ENCODE measurements at regions not wholly inside any gene's neighbourhood (a gene's known extent, or its start where the extent isn't known, plus 50 kb on each side); places are given as distances from the start of the nearest gene placed in this dataset.
A peak's percentile ranks its signal among the peaks of the same experiment; 100 is the strongest.

- DNase-seq (ENCODE audit: low read depth in 2 of 2), result no peak
These were observed 179.8 kb downstream of the KCNRG start for GRCh38 chr13:50195045-50195444.

- DNase-seq (ENCODE audit: low read depth in 2 of 2), result no peak
These were observed 180.9 kb downstream of the KCNRG start for GRCh38 chr13:50196118-50196517.

GRCh38 chr13:50197705-50198104 is 182.5 kb downstream of the KCNRG start:
- no peak for DNase-seq (ENCODE audit: low read depth in 2 of 2)

- DNase-seq (ENCODE audit: low read depth in 2 of 2), result peak; percentile 40 to 47
These were observed 183.3 kb downstream of the KCNRG start for GRCh38 chr13:50198508-50198907.

GRCh38 chr13:50200569-50200968 is 185.3 kb downstream of the KCNRG start:
- no peak for DNase-seq (ENCODE audit: low read depth in 2 of 2)

GRCh38 chr13:50200988-50201387 is 185.7 kb downstream of the KCNRG start:
- DNase-seq (ENCODE audit: low read depth in 2 of 2), result no peak

GRCh38 chr13:50202485-50202884 is 187.2 kb downstream of the KCNRG start:
- DNase-seq (ENCODE audit: low read depth in 2 of 2), result no peak

- no peak for DNase-seq (ENCODE audit: low read depth in 2 of 2)
These were observed 188.2 kb downstream of the KCNRG start for GRCh38 chr13:50203256-50203941.

- DNase-seq (ENCODE audit: low read depth in 2 of 2), result no peak
These were observed 190.3 kb downstream of the KCNRG start for GRCh38 chr13:50205581-50205980.

- DNase-seq (ENCODE audit: low read depth in 2 of 2), result peak; percentile 85 to 88
These were observed 193.6 kb downstream of the KCNRG start for GRCh38 chr13:50208826-50209335.

- DNase-seq (ENCODE audit: low read depth in 2 of 2), result no peak
These were observed 194.4 kb downstream of the KCNRG start for GRCh38 chr13:50209631-50210030.

- no peak for DNase-seq (ENCODE audit: low read depth in 2 of 2)
These were observed 198.3 kb downstream of the KCNRG start for GRCh38 chr13:50213526-50213925.

GRCh38 chr13:50214514-50214913 is 199.3 kb downstream of the KCNRG start:
- no peak for DNase-seq (ENCODE audit: low read depth in 2 of 2)

- DNase-seq (ENCODE audit: low read depth in 2 of 2), result no peak
These were observed 200.2 kb downstream of the KCNRG start for GRCh38 chr13:50215399-50215798.

GRCh38 chr13:50219743-50220142 is 204.5 kb downstream of the KCNRG start:
- DNase-seq (ENCODE audit: low read depth in 2 of 2), result no peak

- no peak for DNase-seq (ENCODE audit: low read depth in 2 of 2)
These were observed 205.7 kb downstream of the KCNRG start for GRCh38 chr13:50220938-50221337.

GRCh38 chr13:50222569-50223332 is 207.5 kb downstream of the KCNRG start:
- peak in 1 of 2 experiments; percentile 53 for DNase-seq (ENCODE audit: low read depth in 2 of 2)

GRCh38 chr13:50224534-50224933 is 209.3 kb downstream of the KCNRG start:
- no peak for DNase-seq (ENCODE audit: low read depth in 2 of 2)

GRCh38 chr13:50225193-50226155 is 210.2 kb downstream of the KCNRG start:
- DNase-seq (ENCODE audit: low read depth in 2 of 2), result no peak

- no peak for DNase-seq (ENCODE audit: low read depth in 2 of 2)
These were observed 211.4 kb downstream of the KCNRG start for GRCh38 chr13:50226515-50227155.

- DNase-seq (ENCODE audit: low read depth in 2 of 2), result no peak
These were observed 212.1 kb downstream of the KCNRG start for GRCh38 chr13:50227361-50227760.

Data from fibroblast of skin of left quadriceps (primary cell).